ENCODE measurements at regions not wholly inside any gene's neighbourhood (a gene's known extent, or its start where the extent isn't known, plus 50 kb on each side); places are given as distances from the start of the nearest gene placed in this dataset.

GRCh38 chr5:67576112-67576511 is 379.5 kb upstream of the CD180 start:
- no peak for TF ChIP-seq CTCF (IDR thresholded peaks at IDR 0.05; ENCODE audit: extremely low read depth, missing control alignments)
- no peak for DNase-seq (ENCODE audit: low spot score)

GRCh38 chr5:67575087-67575486 is 378.5 kb upstream of the CD180 start:
- no peak for DNase-seq (ENCODE audit: low spot score)

DNA sequence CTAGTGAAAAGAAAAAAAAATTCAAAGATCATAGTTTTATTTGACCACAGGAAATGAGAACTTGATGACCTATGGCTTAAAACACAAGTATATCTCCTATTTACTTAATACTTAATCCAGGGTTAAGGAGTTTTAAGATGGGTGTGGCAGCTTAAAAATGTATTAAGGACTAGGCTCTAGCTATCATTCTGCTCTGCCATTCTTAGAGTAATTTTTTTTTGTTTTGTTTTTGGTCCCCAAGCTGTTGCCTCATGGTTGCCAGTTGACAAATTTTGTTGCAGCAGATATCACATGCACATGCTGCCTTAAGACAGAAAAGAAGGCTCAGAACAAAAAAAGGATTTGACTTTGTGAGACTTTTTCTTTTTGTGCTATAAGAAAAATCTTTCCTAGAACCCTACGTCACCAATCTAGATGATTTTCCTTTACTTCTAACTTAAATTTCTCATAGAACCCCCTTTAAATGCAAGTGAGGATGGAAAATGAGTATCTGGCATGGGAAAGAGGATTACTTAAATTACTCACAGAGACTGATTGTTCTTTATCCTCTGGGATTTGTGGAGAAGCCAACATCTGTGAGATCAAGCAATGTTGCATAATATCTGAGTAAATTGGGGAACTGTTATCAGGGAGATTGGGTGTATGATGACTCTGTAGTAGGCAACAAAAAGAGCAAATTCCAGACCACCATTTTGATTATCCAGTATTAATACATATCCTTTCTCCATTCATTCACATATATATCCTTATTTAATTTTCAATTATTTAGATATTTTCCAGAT is 364.7 kb upstream of the CD180 start:
- no peak for TF ChIP-seq CTCF (IDR thresholded peaks at IDR 0.05; ENCODE audit: extremely low read depth, missing control alignments)
- DNase-seq (ENCODE audit: low spot score): no peak

More at GRCh38 chr5:67575087-67575486, 378.5 kb upstream of the CD180 start:
- TF ChIP-seq CTCF (IDR thresholded peaks at IDR 0.05; ENCODE audit: extremely low read depth, missing control alignments): no peak

GRCh38 chr5:67552773-67553172 is 356.2 kb upstream of the CD180 start:
- DNase-seq (ENCODE audit: low spot score): no peak
- no peak for TF ChIP-seq CTCF (IDR thresholded peaks at IDR 0.05; ENCODE audit: extremely low read depth, missing control alignments)

GRCh38 chr5:67549947-67550346 is 353.3 kb upstream of the CD180 start:
- no peak for TF ChIP-seq CTCF (IDR thresholded peaks at IDR 0.05; ENCODE audit: extremely low read depth, missing control alignments)
- no peak for DNase-seq (ENCODE audit: low spot score)

GRCh38 chr5:67549296-67549618 is 352.7 kb upstream of the CD180 start:
- no peak for DNase-seq (ENCODE audit: low spot score)
- no peak for TF ChIP-seq CTCF (IDR thresholded peaks at IDR 0.05; ENCODE audit: extremely low read depth, missing control alignments)

GRCh38 chr5:67548520-67549295 is 352.1 kb upstream of the CD180 start:
- TF ChIP-seq CTCF (IDR thresholded peaks at IDR 0.05; ENCODE audit: extremely low read depth, missing control alignments): no peak
- DNase-seq (ENCODE audit: low spot score): no peak

All from GM20000 (cell line).